Esophagus squamous epithelium (tissue), 4 donors: ENCODE measurements at regions not wholly inside any gene's neighbourhood (a gene's known extent, or its start where the extent isn't known, plus 50 kb on each side); places are given as distances from the start of the nearest gene placed in this dataset.

ENCODE experiments used
- CTCF ChIP-seq, 6 experiments: fragments of 450-650 bp in 4 of 6; fragments of 200-600 bp in 2 of 6; sonication (generic) in 2 of 6; IDR thresholded peaks; one replicate each; pipeline ENCODE4 v1.5.1; 2016 to 2019; ENCODE audit warnings: antibody characterized with exemption in 6 of 6, mild to moderate bottlenecking in 4 of 6, moderate library complexity in 4 of 6
- POLR2A ChIP-seq, 4 donors: fragments of 450-650 bp; IDR thresholded peaks; one replicate each; pipeline ENCODE4 v1.6.1; 2017; ENCODE audit warnings: antibody characterized with exemption in 4 of 4, mild to moderate bottlenecking in 4 of 4, moderate library complexity in 3 of 4

GRCh38 chr1:194829492-194829891 is 1643.1 kb upstream of the B3GALT2 start:
- no peak for TF ChIP-seq CTCF (IDR thresholded peaks at IDR 0.05)
- TF ChIP-seq POLR2A (IDR thresholded peaks at IDR 0.05), result no peak
